ENCODE measurements at regions not wholly inside any gene's neighbourhood (a gene's known extent, or its start where the extent isn't known, plus 50 kb on each side); places are given as distances from the start of the nearest gene placed in this dataset.

DNA sequence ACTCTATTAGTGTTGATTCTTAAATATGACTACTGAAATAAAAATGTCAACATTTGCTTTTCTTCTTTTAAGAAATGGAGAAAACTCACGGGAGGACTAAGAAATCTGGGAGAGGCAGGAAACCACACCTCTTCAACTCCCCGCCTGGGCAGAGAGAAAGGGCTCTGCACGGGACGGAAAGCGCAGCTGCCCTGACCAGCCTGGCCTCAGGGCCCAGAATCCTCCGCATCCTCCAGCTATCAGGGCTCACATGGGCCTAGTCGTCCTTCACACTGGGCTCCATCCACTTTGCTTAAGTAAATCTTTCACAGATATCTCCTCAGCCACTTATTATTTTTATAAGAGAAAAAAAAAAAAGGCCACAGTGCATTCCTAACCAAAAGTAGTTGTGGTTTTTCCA lies 215.1 kb downstream of the TBXT start:
- Mint-ChIP-seq H3K4me1 (no peaks in the 10 kb centered on the region), H3K4me3 (no peak overlapping the region), H3K27ac (no peak overlapping the region), H3K9me3 (no peaks in the 10 kb centered on the region), H3K36me3 (ENCODE audit: low read depth) (no peaks in the 10 kb centered on the region), H3K27me3 (ENCODE audit: low read depth, poor library complexity) (peaks cover 16% of the 10 kb centered on the region)
- no peak for DNase-seq
- TF ChIP-seq, protein P1, sequence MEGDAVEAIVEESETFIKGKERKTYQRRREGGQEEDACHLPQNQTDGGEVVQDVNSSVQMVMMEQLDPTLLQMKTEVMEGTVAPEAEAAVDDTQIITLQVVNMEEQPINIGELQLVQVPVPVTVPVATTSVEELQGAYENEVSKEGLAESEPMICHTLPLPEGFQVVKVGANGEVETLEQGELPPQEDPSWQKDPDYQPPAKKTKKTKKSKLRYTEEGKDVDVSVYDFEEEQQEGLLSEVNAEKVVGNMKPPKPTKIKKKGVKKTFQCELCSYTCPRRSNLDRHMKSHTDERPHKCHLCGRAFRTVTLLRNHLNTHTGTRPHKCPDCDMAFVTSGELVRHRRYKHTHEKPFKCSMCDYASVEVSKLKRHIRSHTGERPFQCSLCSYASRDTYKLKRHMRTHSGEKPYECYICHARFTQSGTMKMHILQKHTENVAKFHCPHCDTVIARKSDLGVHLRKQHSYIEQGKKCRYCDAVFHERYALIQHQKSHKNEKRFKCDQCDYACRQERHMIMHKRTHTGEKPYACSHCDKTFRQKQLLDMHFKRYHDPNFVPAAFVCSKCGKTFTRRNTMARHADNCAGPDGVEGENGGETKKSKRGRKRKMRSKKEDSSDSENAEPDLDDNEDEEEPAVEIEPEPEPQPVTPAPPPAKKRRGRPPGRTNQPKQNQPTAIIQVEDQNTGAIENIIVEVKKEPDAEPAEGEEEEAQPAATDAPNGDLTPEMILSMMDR (IDR thresholded peaks at IDR 0.05) = no peak

DNA sequence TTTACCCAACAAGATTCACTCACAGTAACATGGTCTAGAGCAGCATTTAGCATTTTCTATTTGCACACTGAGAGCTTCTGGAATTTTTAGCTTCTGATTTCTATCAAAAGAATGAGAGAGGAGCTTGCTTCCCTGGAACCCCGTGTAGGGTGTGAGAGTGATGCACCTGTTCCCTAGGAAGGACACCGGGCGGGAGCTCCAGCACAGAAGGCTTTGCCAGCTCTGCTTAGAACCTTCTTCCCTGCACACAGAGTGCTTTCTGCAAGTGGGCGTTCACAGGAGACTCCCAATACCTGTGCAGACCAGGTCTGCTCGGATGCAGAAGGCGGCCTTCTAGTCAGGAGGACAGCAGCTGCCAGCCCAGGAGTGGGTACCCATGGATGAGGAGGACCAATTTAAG lies 217.3 kb downstream of the TBXT start:
- no peak for DNase-seq
- Mint-ChIP-seq H3K27ac (no peak overlapping the region), H3K4me1 (no peaks in the 10 kb centered on the region), H3K9me3 (no peaks in the 10 kb centered on the region), H3K27me3 (ENCODE audit: low read depth, poor library complexity) (peaks cover 16% of the 10 kb centered on the region), H3K4me3 (no peak overlapping the region), H3K36me3 (ENCODE audit: low read depth) (no peaks in the 10 kb centered on the region)
- TF ChIP-seq, protein P1 (IDR thresholded peaks at IDR 0.05) = no peak

DNA sequence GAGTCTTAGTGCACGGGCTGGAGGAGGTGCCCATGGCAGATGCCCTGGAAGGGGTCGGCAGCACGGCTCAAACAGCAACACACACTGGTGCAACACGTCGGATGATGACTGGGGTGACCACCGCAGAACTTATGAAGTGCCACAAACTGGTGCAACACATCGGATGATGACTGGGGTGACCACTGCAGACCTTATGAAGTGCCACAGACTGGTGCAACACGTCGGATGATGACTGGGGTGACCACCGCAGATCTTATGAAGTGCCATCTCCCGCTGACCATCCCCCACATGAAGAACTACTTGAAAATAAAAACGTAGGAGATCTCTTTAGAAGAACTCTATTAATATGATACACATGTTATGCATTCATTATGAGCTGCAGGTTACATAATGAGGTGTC lies 218.3 kb downstream of the TBXT start:
- H3K27ac Mint-ChIP-seq = no peak overlapping the region
- no peaks in the 10 kb centered on the region for H3K9me3 Mint-ChIP-seq
- H3K4me3 Mint-ChIP-seq = no peak overlapping the region
- H3K36me3 Mint-ChIP-seq (ENCODE audit: low read depth) = no peaks in the 10 kb centered on the region
- H3K27me3 Mint-ChIP-seq (ENCODE audit: low read depth, poor library complexity) = peaks cover 17% of the 10 kb centered on the region
- H3K4me1 Mint-ChIP-seq = no peaks in the 10 kb centered on the region
- DNase-seq = no peak
- TF ChIP-seq, protein P1 (IDR thresholded peaks at IDR 0.05) = no peak

DNA sequence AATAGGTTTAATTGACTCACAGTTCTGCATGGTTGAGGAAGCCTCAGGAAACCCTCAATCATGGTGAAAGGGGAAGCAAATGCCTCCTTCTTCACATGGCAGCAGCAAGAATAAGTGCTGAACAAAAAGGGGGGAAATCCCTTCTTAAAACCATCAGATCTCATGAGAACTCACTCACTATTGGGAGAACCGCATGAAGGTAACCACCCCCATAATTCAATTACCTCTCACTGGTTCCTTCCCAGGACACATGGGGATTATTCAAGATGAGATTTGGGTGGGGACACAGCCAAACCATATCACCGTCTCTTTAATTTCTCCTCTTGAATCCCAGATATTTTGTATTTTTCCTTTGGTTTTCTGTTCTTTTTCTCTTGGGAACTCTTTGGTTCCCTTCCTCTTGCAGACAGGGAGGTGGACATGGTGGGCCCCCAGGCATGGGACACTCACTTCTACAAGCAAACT lies 223.6 kb downstream of the TBXT start:
- Mint-ChIP-seq H3K27ac (no peak overlapping the region), H3K9me3 (peaks cover 18% of the 10 kb centered on the region), H3K4me1 (no peaks in the 10 kb centered on the region), H3K27me3 (ENCODE audit: low read depth, poor library complexity) (peaks cover 29% of the 10 kb centered on the region), H3K36me3 (ENCODE audit: low read depth) (no peaks in the 10 kb centered on the region), H3K4me3 (no peak overlapping the region)
- TF ChIP-seq, protein P1 (IDR thresholded peaks at IDR 0.05) = no peak
- DNase-seq = no peak

- no peak for DNase-seq
- no peaks in the 10 kb centered on the region for H3K36me3 Mint-ChIP-seq (ENCODE audit: low read depth)
- peaks cover 26% of the 10 kb centered on the region for H3K27me3 Mint-ChIP-seq (ENCODE audit: low read depth, poor library complexity)
Measured at GRCh38 chr6:165941786-165942185, 225.9 kb downstream of the TBXT start.

GRCh38 chr6:165941249-165941775 lies 226.3 kb downstream of the TBXT start:
- Mint-ChIP-seq H3K9me3 (peaks cover 18% of the 10 kb centered on the region), H3K4me1 (peaks cover 8% of the 10 kb centered on the region), H3K27me3 (ENCODE audit: low read depth, poor library complexity) (peaks cover 29% of the 10 kb centered on the region), H3K27ac (no peak overlapping the region), H3K36me3 (ENCODE audit: low read depth) (no peaks in the 10 kb centered on the region), H3K4me3 (no peak overlapping the region)
- no peak for DNase-seq
- TF ChIP-seq, protein P1 (IDR thresholded peaks at IDR 0.05) = no peak

More at GRCh38 chr6:165941786-165942185, 225.9 kb downstream of the TBXT start:
- TF ChIP-seq, protein P1 (IDR thresholded peaks at IDR 0.05) = no peak
- Mint-ChIP-seq H3K27ac (no peak overlapping the region), H3K9me3 (peaks cover 18% of the 10 kb centered on the region), H3K4me3 (no peak overlapping the region), H3K4me1 (peaks cover 8% of the 10 kb centered on the region)
